Kidney epithelial cell (primary cell): ENCODE measurements at regions not wholly inside any gene's neighbourhood (a gene's known extent, or its start where the extent isn't known, plus 50 kb on each side); places are given as distances from the start of the nearest gene placed in this dataset.

ENCODE experiments used
- DNase-seq: peaks from one replicate; pipeline ENCODE4 v3.0.0-alpha.2; 2010; ENCODE audit warnings: low read depth
- H3K27me3 ChIP-seq: 2 replicates; pipeline ENCODE4 v1.6.0; 2011; ENCODE audit warnings: low read length; ENCODE audit not compliant: control insufficient read depth, insufficient read depth
- H3K36me3 ChIP-seq: 2 replicates; pipeline ENCODE4 v1.5.1; 2011; ENCODE audit warnings: low read length; ENCODE audit not compliant: control insufficient read depth, insufficient read depth
- H3K4me3 ChIP-seq: 2 replicates; pipeline ENCODE4 v1.5.1; 2011; ENCODE audit warnings: low read depth, mild to moderate bottlenecking, control low read depth, low read length
- CTCF ChIP-seq: IDR thresholded peaks from 2 replicates; pipeline ENCODE4 v1.5.1; 2011; ENCODE audit warnings: mild to moderate bottlenecking, moderate library complexity, low read length, control low read depth, inconsistent platforms; ENCODE audit not compliant: insufficient read depth, poor library complexity, severe bottlenecking

GRCh38 chr1:219438386-219438785, 174.5 kb downstream of the ZC3H11B start:
- H3K36me3 ChIP-seq: no peaks in the 10 kb centered on the region
- no peak for DNase-seq
- TF ChIP-seq CTCF: no peak
- no peak overlapping the region for H3K4me3 ChIP-seq
- no peaks in the 10 kb centered on the region for H3K27me3 ChIP-seq

- Histone ChIP-seq H3K36me3 (no peaks in the 10 kb centered on the region), H3K27me3 (no peaks in the 10 kb centered on the region), H3K4me3 (no peak overlapping the region)
- no peak for DNase-seq
- no peak for TF ChIP-seq CTCF
Observed at GRCh38 chr1:219434923-219435297, 178.0 kb downstream of the ZC3H11B start.

GRCh38 chr1:219434285-219434922, 178.5 kb downstream of the ZC3H11B start:
- H3K27me3 ChIP-seq: no peaks in the 10 kb centered on the region
- DNase-seq: no peak
- H3K36me3 ChIP-seq: no peaks in the 10 kb centered on the region
- no peak overlapping the region for H3K4me3 ChIP-seq
- TF ChIP-seq CTCF: no peak

- no peak for DNase-seq
Observed at GRCh38 chr1:219433496-219434131, 179.3 kb downstream of the ZC3H11B start.

GRCh38 chr1:219433001-219433400, 179.9 kb downstream of the ZC3H11B start:
- DNase-seq: no peak
- Histone ChIP-seq H3K4me3 (no peak overlapping the region), H3K36me3 (no peaks in the 10 kb centered on the region), H3K27me3 (no peaks in the 10 kb centered on the region)
- no peak for TF ChIP-seq CTCF

More at GRCh38 chr1:219433496-219434131, 179.3 kb downstream of the ZC3H11B start:
- H3K4me3 ChIP-seq: no peak overlapping the region
- no peaks in the 10 kb centered on the region for H3K36me3 ChIP-seq
- H3K27me3 ChIP-seq: no peaks in the 10 kb centered on the region
- no peak for TF ChIP-seq CTCF

- Histone ChIP-seq H3K36me3 (no peaks in the 10 kb centered on the region), H3K27me3 (no peaks in the 10 kb centered on the region), H3K4me3 (no peak overlapping the region)
- TF ChIP-seq CTCF: no peak
- no peak for DNase-seq
Observed at GRCh38 chr1:219432191-219432606, 180.7 kb downstream of the ZC3H11B start.
